ENCODE measurements at regions not wholly inside any gene's neighbourhood (a gene's known extent, or its start where the extent isn't known, plus 50 kb on each side); places are given as distances from the start of the nearest gene placed in this dataset.

DNA sequence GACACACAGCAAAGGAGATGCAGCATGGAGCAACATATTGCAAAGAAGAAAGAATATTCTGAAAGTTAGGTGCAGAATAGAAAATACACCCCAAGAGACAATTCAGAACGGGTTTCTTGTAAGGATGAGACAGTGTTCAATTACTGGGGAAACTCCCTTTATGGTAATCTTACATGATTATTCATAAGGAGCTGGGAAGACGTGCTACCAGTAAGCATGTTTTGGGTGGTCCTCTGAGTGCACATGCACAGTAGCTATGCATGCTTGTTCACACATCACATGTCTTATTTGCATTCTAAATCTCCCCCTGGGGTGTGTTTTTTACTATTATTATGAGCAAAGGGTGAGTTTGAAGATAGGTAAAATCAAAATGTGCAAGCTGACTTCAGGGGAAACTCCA, 1448.8 kb downstream of the TECRL start:
- TF ChIP-seq, protein P1, sequence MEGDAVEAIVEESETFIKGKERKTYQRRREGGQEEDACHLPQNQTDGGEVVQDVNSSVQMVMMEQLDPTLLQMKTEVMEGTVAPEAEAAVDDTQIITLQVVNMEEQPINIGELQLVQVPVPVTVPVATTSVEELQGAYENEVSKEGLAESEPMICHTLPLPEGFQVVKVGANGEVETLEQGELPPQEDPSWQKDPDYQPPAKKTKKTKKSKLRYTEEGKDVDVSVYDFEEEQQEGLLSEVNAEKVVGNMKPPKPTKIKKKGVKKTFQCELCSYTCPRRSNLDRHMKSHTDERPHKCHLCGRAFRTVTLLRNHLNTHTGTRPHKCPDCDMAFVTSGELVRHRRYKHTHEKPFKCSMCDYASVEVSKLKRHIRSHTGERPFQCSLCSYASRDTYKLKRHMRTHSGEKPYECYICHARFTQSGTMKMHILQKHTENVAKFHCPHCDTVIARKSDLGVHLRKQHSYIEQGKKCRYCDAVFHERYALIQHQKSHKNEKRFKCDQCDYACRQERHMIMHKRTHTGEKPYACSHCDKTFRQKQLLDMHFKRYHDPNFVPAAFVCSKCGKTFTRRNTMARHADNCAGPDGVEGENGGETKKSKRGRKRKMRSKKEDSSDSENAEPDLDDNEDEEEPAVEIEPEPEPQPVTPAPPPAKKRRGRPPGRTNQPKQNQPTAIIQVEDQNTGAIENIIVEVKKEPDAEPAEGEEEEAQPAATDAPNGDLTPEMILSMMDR (IDR thresholded peaks at IDR 0.05; ENCODE audit: low read length) = no peak
- TF ChIP-seq EZH2 (optimal IDR thresholded peaks at IDR 0.05; ENCODE audit: low read depth, low read length) = no peak
- no peak for TF ChIP-seq EZH2phosphoT487 (IDR thresholded peaks at IDR 0.05; ENCODE audit: low read length)
